ENCODE measurements at regions not wholly inside any gene's neighbourhood (a gene's known extent, or its start where the extent isn't known, plus 50 kb on each side); places are given as distances from the start of the nearest gene placed in this dataset.

GRCh38 chr7:153327683-153328082, 568.1 kb downstream of the ACTR3B start:
- Mint-ChIP-seq H3K4me3 (ENCODE audit: low read depth) (no peak overlapping the region), H3K36me3 (ENCODE audit: low read depth) (no peaks in the 10 kb centered on the region), H3K27ac (no peak overlapping the region), H3K9me3 (peaks cover 43% of the 10 kb centered on the region), H3K27me3 (ENCODE audit: low read depth) (no peaks in the 10 kb centered on the region), H3K4me1 (ENCODE audit: low read depth) (no peaks in the 10 kb centered on the region)
- no peak for DNase-seq (ENCODE audit: low spot score)
- intact Hi-C loops (cut with micrococcal nuclease) = no loop called here

GRCh38 chr7:153331427-153331826, 571.9 kb downstream of the ACTR3B start:
- Mint-ChIP-seq H3K27me3 (ENCODE audit: low read depth) (no peaks in the 10 kb centered on the region), H3K9me3 (peaks cover 37% of the 10 kb centered on the region), H3K4me3 (ENCODE audit: low read depth) (no peak overlapping the region), H3K4me1 (ENCODE audit: low read depth) (no peaks in the 10 kb centered on the region), H3K27ac (no peak overlapping the region), H3K36me3 (ENCODE audit: low read depth) (no peaks in the 10 kb centered on the region)
- intact Hi-C loops (cut with micrococcal nuclease) = no loop called here
- no peak for DNase-seq (ENCODE audit: low spot score)

- peaks cover 11% of the 10 kb centered on the region for H3K9me3 Mint-ChIP-seq
- H3K27me3 Mint-ChIP-seq (ENCODE audit: low read depth) = no peaks in the 10 kb centered on the region
- no peaks in the 10 kb centered on the region for H3K4me1 Mint-ChIP-seq (ENCODE audit: low read depth)
- DNase-seq (ENCODE audit: low spot score) = no peak
- no peak overlapping the region for H3K27ac Mint-ChIP-seq
- intact Hi-C loops (cut with micrococcal nuclease) = no loop called here
- H3K36me3 Mint-ChIP-seq (ENCODE audit: low read depth) = no peaks in the 10 kb centered on the region
- no peak overlapping the region for H3K4me3 Mint-ChIP-seq (ENCODE audit: low read depth)
Measured at GRCh38 chr7:153354071-153354470, 594.5 kb downstream of the ACTR3B start.

- H3K36me3 Mint-ChIP-seq (ENCODE audit: low read depth) = no peaks in the 10 kb centered on the region
- H3K4me1 Mint-ChIP-seq (ENCODE audit: low read depth) = no peaks in the 10 kb centered on the region
- intact Hi-C loops (cut with micrococcal nuclease) = no loop called here
- DNase-seq (ENCODE audit: low spot score) = no peak
- peaks cover 7% of the 10 kb centered on the region for H3K9me3 Mint-ChIP-seq
- no peak overlapping the region for H3K27ac Mint-ChIP-seq
- H3K4me3 Mint-ChIP-seq (ENCODE audit: low read depth) = no peak overlapping the region
- no peaks in the 10 kb centered on the region for H3K27me3 Mint-ChIP-seq (ENCODE audit: low read depth)
Measured at GRCh38 chr7:153370092-153370491, 610.5 kb downstream of the ACTR3B start.

- H3K9me3 Mint-ChIP-seq = peaks cover 3% of the 10 kb centered on the region
- no peaks in the 10 kb centered on the region for H3K27me3 Mint-ChIP-seq (ENCODE audit: low read depth)
- H3K4me3 Mint-ChIP-seq (ENCODE audit: low read depth) = no peak overlapping the region
- intact Hi-C loops (cut with micrococcal nuclease) = no loop called here
- H3K27ac Mint-ChIP-seq = no peak overlapping the region
- H3K36me3 Mint-ChIP-seq (ENCODE audit: low read depth) = no peaks in the 10 kb centered on the region
- no peak for DNase-seq (ENCODE audit: low spot score)
- no peaks in the 10 kb centered on the region for H3K4me1 Mint-ChIP-seq (ENCODE audit: low read depth)
Measured at GRCh38 chr7:153380636-153381035, 621.1 kb downstream of the ACTR3B start.

- intact Hi-C loops (cut with micrococcal nuclease) = no loop called here
- H3K27me3 Mint-ChIP-seq (ENCODE audit: low read depth) = no peaks in the 10 kb centered on the region
- no peaks in the 10 kb centered on the region for H3K4me1 Mint-ChIP-seq (ENCODE audit: low read depth)
- H3K9me3 Mint-ChIP-seq = peaks cover 3% of the 10 kb centered on the region
- H3K27ac Mint-ChIP-seq = no peak overlapping the region
- DNase-seq (ENCODE audit: low spot score) = no peak
- H3K36me3 Mint-ChIP-seq (ENCODE audit: low read depth) = no peaks in the 10 kb centered on the region
- no peak overlapping the region for H3K4me3 Mint-ChIP-seq (ENCODE audit: low read depth)
Measured at GRCh38 chr7:153381275-153382040, 621.9 kb downstream of the ACTR3B start.

GRCh38 chr7:153382641-153383101, 623.1 kb downstream of the ACTR3B start:
- no peak overlapping the region for H3K4me3 Mint-ChIP-seq (ENCODE audit: low read depth)
- no peaks in the 10 kb centered on the region for H3K36me3 Mint-ChIP-seq (ENCODE audit: low read depth)
- no peak for DNase-seq (ENCODE audit: low spot score)
- intact Hi-C loops (cut with micrococcal nuclease) = no loop called here
- no peaks in the 10 kb centered on the region for H3K27me3 Mint-ChIP-seq (ENCODE audit: low read depth)
- H3K9me3 Mint-ChIP-seq = peaks cover 7% of the 10 kb centered on the region
- no peaks in the 10 kb centered on the region for H3K4me1 Mint-ChIP-seq (ENCODE audit: low read depth)
- H3K27ac Mint-ChIP-seq = no peak overlapping the region

- Mint-ChIP-seq H3K27ac (no peak overlapping the region), H3K27me3 (ENCODE audit: low read depth) (no peaks in the 10 kb centered on the region), H3K9me3 (peaks cover 10% of the 10 kb centered on the region), H3K4me1 (ENCODE audit: low read depth) (no peaks in the 10 kb centered on the region), H3K4me3 (ENCODE audit: low read depth) (no peak overlapping the region), H3K36me3 (ENCODE audit: low read depth) (no peaks in the 10 kb centered on the region)
- intact Hi-C loops (cut with micrococcal nuclease) = no loop called here
- no peak for DNase-seq (ENCODE audit: low spot score)
Measured at GRCh38 chr7:153383781-153384180, 624.2 kb downstream of the ACTR3B start.

GRCh38 chr7:153385502-153385901, 626.0 kb downstream of the ACTR3B start:
- intact Hi-C loops (cut with micrococcal nuclease) = no loop called here
- no peak overlapping the region for H3K4me3 Mint-ChIP-seq (ENCODE audit: low read depth)
- H3K9me3 Mint-ChIP-seq = peaks cover 14% of the 10 kb centered on the region
- no peak overlapping the region for H3K27ac Mint-ChIP-seq
- H3K4me1 Mint-ChIP-seq (ENCODE audit: low read depth) = no peaks in the 10 kb centered on the region
- no peaks in the 10 kb centered on the region for H3K36me3 Mint-ChIP-seq (ENCODE audit: low read depth)
- DNase-seq (ENCODE audit: low spot score) = no peak
- no peaks in the 10 kb centered on the region for H3K27me3 Mint-ChIP-seq (ENCODE audit: low read depth)

GRCh38 chr7:153386556-153386955, 627.0 kb downstream of the ACTR3B start:
- Mint-ChIP-seq H3K4me3 (ENCODE audit: low read depth) (no peak overlapping the region), H3K9me3 (peaks cover 20% of the 10 kb centered on the region), H3K27me3 (ENCODE audit: low read depth) (no peaks in the 10 kb centered on the region), H3K4me1 (ENCODE audit: low read depth) (no peaks in the 10 kb centered on the region), H3K27ac (no peak overlapping the region), H3K36me3 (ENCODE audit: low read depth) (no peaks in the 10 kb centered on the region)
- no peak for DNase-seq (ENCODE audit: low spot score)
- intact Hi-C loops (cut with micrococcal nuclease) = no loop called here

- intact Hi-C loops (cut with micrococcal nuclease) = no loop called here
- peaks cover 30% of the 10 kb centered on the region for H3K9me3 Mint-ChIP-seq
Measured at GRCh38 chr7:153388611-153389010, 629.1 kb downstream of the ACTR3B start.

GRCh38 chr7:153389261-153389660, 629.7 kb downstream of the ACTR3B start:
- Mint-ChIP-seq H3K4me3 (ENCODE audit: low read depth) (no peak overlapping the region), H3K27ac (no peak overlapping the region)

More at GRCh38 chr7:153388611-153389010, 629.1 kb downstream of the ACTR3B start:
- H3K4me1 Mint-ChIP-seq (ENCODE audit: low read depth) = no peaks in the 10 kb centered on the region
- no peak for DNase-seq (ENCODE audit: low spot score)
- no peaks in the 10 kb centered on the region for H3K36me3 Mint-ChIP-seq (ENCODE audit: low read depth)
- H3K4me3 Mint-ChIP-seq (ENCODE audit: low read depth) = no peak overlapping the region
- no peak overlapping the region for H3K27ac Mint-ChIP-seq
- H3K27me3 Mint-ChIP-seq (ENCODE audit: low read depth) = no peaks in the 10 kb centered on the region

GRCh38 chr7:153390955-153391354, 631.4 kb downstream of the ACTR3B start:
- intact Hi-C loops (cut with micrococcal nuclease) = no loop called here
- peaks cover 34% of the 10 kb centered on the region for H3K9me3 Mint-ChIP-seq
- no peak overlapping the region for H3K4me3 Mint-ChIP-seq (ENCODE audit: low read depth)
- no peak for DNase-seq (ENCODE audit: low spot score)
- H3K27me3 Mint-ChIP-seq (ENCODE audit: low read depth) = no peaks in the 10 kb centered on the region
- H3K4me1 Mint-ChIP-seq (ENCODE audit: low read depth) = no peaks in the 10 kb centered on the region
- no peaks in the 10 kb centered on the region for H3K36me3 Mint-ChIP-seq (ENCODE audit: low read depth)
- H3K27ac Mint-ChIP-seq = no peak overlapping the region

More at GRCh38 chr7:153389261-153389660, 629.7 kb downstream of the ACTR3B start:
- Mint-ChIP-seq H3K36me3 (ENCODE audit: low read depth) (no peaks in the 10 kb centered on the region), H3K9me3 (peaks cover 36% of the 10 kb centered on the region), H3K27me3 (ENCODE audit: low read depth) (no peaks in the 10 kb centered on the region), H3K4me1 (ENCODE audit: low read depth) (no peaks in the 10 kb centered on the region)
- intact Hi-C loops (cut with micrococcal nuclease) = no loop called here
- no peak for DNase-seq (ENCODE audit: low spot score)
